ENCODE measurements at regions not wholly inside any gene's neighbourhood (a gene's known extent, or its start where the extent isn't known, plus 50 kb on each side); places are given as distances from the start of the nearest gene placed in this dataset.

- DNase-seq (ENCODE audit: low spot score): no peak
Measured at GRCh38 chr4:110675426-110675825, 52.5 kb upstream of the PITX2 start.

GRCh38 chr4:110676241-110676640 lies 53.4 kb upstream of the PITX2 start:
- no peak for DNase-seq (ENCODE audit: low spot score)

GRCh38 chr4:110678517-110679227 lies 55.8 kb upstream of the PITX2 start:
- no peak for DNase-seq (ENCODE audit: low spot score)

GRCh38 chr4:110680265-110680664 lies 57.4 kb upstream of the PITX2 start:
- DNase-seq (ENCODE audit: low spot score): no peak

GRCh38 chr4:110681381-110681780 lies 58.5 kb upstream of the PITX2 start:
- no peak for DNase-seq (ENCODE audit: low spot score)

- no peak for DNase-seq (ENCODE audit: low spot score)
Measured at GRCh38 chr4:110682311-110682710, 59.4 kb upstream of the PITX2 start.

- no peak for DNase-seq (ENCODE audit: low spot score)
Measured at GRCh38 chr4:110683601-110684000, 60.7 kb upstream of the PITX2 start.

GRCh38 chr4:110702326-110702725 lies 79.4 kb upstream of the PITX2 start:
- DNase-seq (ENCODE audit: low spot score): no peak

GRCh38 chr4:110704748-110705439 lies 82.0 kb upstream of the PITX2 start:
- DNase-seq (ENCODE audit: low spot score): peak; percentile 61

- peak; percentile 39 for DNase-seq (ENCODE audit: low spot score)
Measured at GRCh38 chr4:110705440-110705782, 82.5 kb upstream of the PITX2 start.

GRCh38 chr4:110710070-110710469 lies 87.2 kb upstream of the PITX2 start:
- DNase-seq (ENCODE audit: low spot score): no peak

- no peak for DNase-seq (ENCODE audit: low spot score)
Measured at GRCh38 chr4:110712486-110712885, 89.6 kb upstream of the PITX2 start.

GRCh38 chr4:110730318-110730717 lies 107.4 kb upstream of the PITX2 start:
- no peak for DNase-seq (ENCODE audit: low spot score)

GRCh38 chr4:110733901-110734300 lies 111.0 kb upstream of the PITX2 start:
- no peak for DNase-seq (ENCODE audit: low spot score)

- no peak for DNase-seq (ENCODE audit: low spot score)
Measured at GRCh38 chr4:110735686-110736085, 112.8 kb upstream of the PITX2 start.

GRCh38 chr4:110737931-110738330 lies 115.1 kb upstream of the PITX2 start:
- DNase-seq (ENCODE audit: low spot score): no peak

GRCh38 chr4:110742143-110742542 lies 119.3 kb upstream of the PITX2 start:
- DNase-seq (ENCODE audit: low spot score): no peak

- no peak for DNase-seq (ENCODE audit: low spot score)
Measured at GRCh38 chr4:110748071-110748470, 125.2 kb upstream of the PITX2 start.

- DNase-seq (ENCODE audit: low spot score): no peak
Measured at GRCh38 chr4:110751183-110751582, 128.3 kb upstream of the PITX2 start.

- no peak for DNase-seq (ENCODE audit: low spot score)
Measured at GRCh38 chr4:110751986-110752385, 129.1 kb upstream of the PITX2 start.

GRCh38 chr4:110753466-110753865 lies 130.6 kb upstream of the PITX2 start:
- no peak for DNase-seq (ENCODE audit: low spot score)

GRCh38 chr4:110754716-110755115 lies 131.8 kb upstream of the PITX2 start:
- DNase-seq (ENCODE audit: low spot score): no peak

GRCh38 chr4:110769578-110769977 lies 146.7 kb upstream of the PITX2 start:
- no peak for DNase-seq (ENCODE audit: low spot score)

GRCh38 chr4:110770353-110770752 lies 147.5 kb upstream of the PITX2 start:
- DNase-seq (ENCODE audit: low spot score): no peak

Measured in NAMALWA (cell line).